GM12878 (cell line): ENCODE measurements at regions not wholly inside any gene's neighbourhood (a gene's known extent, or its start where the extent isn't known, plus 50 kb on each side); places are given as distances from the start of the nearest gene placed in this dataset.

Experiments
- ATAC-seq: fragments of 200-7000 bp; cut with Tn5 transposase; 3 replicates; pipeline ENCODE4 v1.9.1; 2020; ENCODE audit warnings: mild to moderate bottlenecking, moderate library complexity
- BruUV-seq: library from RNA; stranded (reverse); fragments of 400-500 nt; replicated peaks from 2 replicates; lab custom pipeline; 2021; lab: Mats Ljungman, UMichigan
- CTCF ChIA-PET: fragments of 300-600 bp; sonication (Branson Sonifier 250); formaldehyde crosslinking; extraction: SDS; loops from one replicate; lab custom pipeline; 2021; ENCODE audit warnings: inconsistent platforms; lab: Yijun Ruan, JAX
- POLR2A ChIA-PET: fragments of 350-600 bp; formaldehyde crosslinking; extraction: SDS; loops from one replicate; lab custom pipeline; 2021; ENCODE audit warnings: inconsistent platforms; lab: Charles Lee
- RAD21 ChIA-PET: fragments of 300-600 bp; sonication (Branson Sonifier 250); formaldehyde crosslinking; loops from one replicate; lab custom pipeline; 2023; ENCODE audit warnings: antibody characterized with exemption; ENCODE audit not compliant: unreplicated experiment; lab: Charles Lee
- SMC1A ChIA-PET: fragments of 300-600 bp; sonication (Branson Sonifier 250); formaldehyde crosslinking; loops from one replicate; lab custom pipeline; 2023; ENCODE audit not compliant: unreplicated experiment, uncharacterized antibody; lab: Charles Lee
- DNase-seq: peaks from one replicate; pipeline ENCODE4 v3.0.0-alpha.2; 2011; ENCODE audit warnings: low read depth, low spot score
- FAIRE-seq: peaks from 3 replicates; lab custom pipeline; 2011; peaks lifted over from hg19 to GRCh38; lab: Jason Lieb, UNC
- H2AFZ ChIP-seq: 2 replicates; pipeline ENCODE4 v1.6.0; 2011; ENCODE audit warnings: low read depth, low read length, control low read depth; ENCODE audit not compliant: control insufficient read depth
- H3K27ac ChIP-seq: 2 replicates; pipeline ENCODE4 v1.5.1; 2011; ENCODE audit warnings: control low read depth; ENCODE audit not compliant: control insufficient read depth, insufficient read depth
- H3K27me3 ChIP-seq, 2 experiments: replicated peaks in 1 of 2; 2 replicates each; pipeline versions ENCODE4 v1.6.0 to v1.6.1; 2011; ENCODE audit warnings: low read length in 1 of 2; ENCODE audit not compliant: control insufficient read depth in 2 of 2, insufficient read depth in 2 of 2
- H3K36me3 ChIP-seq, 2 experiments: 2 replicates each; pipeline ENCODE4 v1.5.1; 2011; ENCODE audit warnings: low read length in 1 of 2; ENCODE audit not compliant: control insufficient read depth in 2 of 2, insufficient read depth in 2 of 2
- H3K4me1 ChIP-seq: 2 replicates; pipeline ENCODE4 v1.6.1; 2011; ENCODE audit warnings: mild to moderate bottlenecking, low read length, moderate library complexity, mixed read lengths; ENCODE audit not compliant: control insufficient read depth, insufficient read depth
- H3K4me2 ChIP-seq: 2 replicates; pipeline ENCODE4 v1.6.0; 2011; ENCODE audit warnings: control low read depth; ENCODE audit not compliant: control insufficient read depth, insufficient read depth
- H3K4me3 ChIP-seq: fragments of 200-600 bp; sonication (generic); 2 replicates; pipeline ENCODE4 v1.5.1; 2016
- H3K79me2 ChIP-seq: 2 replicates; pipeline ENCODE4 v1.6.0; 2011; ENCODE audit warnings: low read length; ENCODE audit not compliant: control insufficient read depth, insufficient read depth
- H3K9ac ChIP-seq: 2 replicates; pipeline ENCODE4 v1.8.0; 2011; ENCODE audit warnings: low read length, control low read depth, mixed read lengths; ENCODE audit not compliant: control insufficient read depth, insufficient read depth
- H3K9me3 ChIP-seq: replicated peaks from 3 replicates; pipeline ENCODE4 v1.5.1; 2011; ENCODE audit warnings: mild to moderate bottlenecking, low read length; ENCODE audit not compliant: control insufficient read depth, insufficient read depth
- H4K20me1 ChIP-seq: 2 replicates; pipeline ENCODE4 v1.6.0; 2011; ENCODE audit not compliant: control insufficient read depth, insufficient read depth
- E2F8 ChIP-seq: fragments of 450-650 bp; IDR thresholded peaks from 2 replicates; pipeline ENCODE4 v1.6.1; 2018; ENCODE audit warnings: mild to moderate bottlenecking, low read depth, moderate library complexity; ENCODE audit not compliant: partially characterized antibody
- SPI1 ChIP-seq: IDR thresholded peaks from 2 replicates; pipeline ENCODE4 v1.6.1; 2011; ENCODE audit warnings: low read depth, mild to moderate bottlenecking, low read length, moderate library complexity, borderline replicate concordance; ENCODE audit not compliant: insufficient read depth
- STAT1 ChIP-seq: fragments of 450-650 bp; conservative IDR thresholded peaks from 2 replicates; pipeline ENCODE4 v1.6.1; 2014; ENCODE audit warnings: antibody characterized with exemption, mild to moderate bottlenecking
- WGBS: methylation state at CpG from one replicate; pipeline ENCODE4 v1.1.6; 2016; ENCODE audit warnings: low lambda C conversion rate; ENCODE audit not compliant: insufficient replicate concordance, insufficient coverage; ENCODE audit errors: missing lambda C conversion rate; 5-methylcytosine and 5-hydroxymethylcytosine counted together
- in situ Hi-C: fragments of 300-500 bp; cut with MboI; formaldehyde crosslinking; loops from 9 replicates; pipeline ENCODE4 v1.14.3; 2018; ENCODE audit warnings: mixed read lengths
- intact Hi-C: fragments of 100-400 bp; cut with micrococcal nuclease; formaldehyde crosslinking; loops from one replicate; pipeline ENCODE4 v1.14.2; 2022; ENCODE audit not compliant: unreplicated experiment
- TF ChIP-seq, protein P1 (sequence below): IDR thresholded peaks from 2 replicates; pipeline ENCODE4 v1.6.1; 2012; ENCODE audit warnings: low read depth, low read length, improper control_type of control experiment

DNA sequence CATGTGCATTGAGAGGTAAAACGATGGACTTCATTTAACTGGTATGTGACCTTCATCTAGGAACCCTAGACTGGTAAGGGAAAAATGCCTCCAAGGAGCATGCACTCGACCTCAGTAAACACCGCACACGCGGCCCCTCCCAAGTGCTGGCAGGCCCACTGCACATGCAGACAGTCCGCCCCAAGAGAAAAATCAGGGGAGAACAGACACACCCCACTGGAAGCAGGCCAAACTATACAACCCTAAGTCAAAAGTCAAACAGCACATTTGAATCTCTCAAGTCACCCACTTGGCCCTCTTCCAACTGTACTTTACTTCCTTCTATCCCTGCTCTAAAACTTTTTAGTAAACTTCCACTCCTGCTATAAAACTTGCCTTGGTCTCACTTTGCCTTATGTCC, 250.1 kb upstream of the HES1 start (continued):
- TF ChIP-seq SPI1 (no peak), STAT1 (no peak), E2F8 (no peak)

DNA sequence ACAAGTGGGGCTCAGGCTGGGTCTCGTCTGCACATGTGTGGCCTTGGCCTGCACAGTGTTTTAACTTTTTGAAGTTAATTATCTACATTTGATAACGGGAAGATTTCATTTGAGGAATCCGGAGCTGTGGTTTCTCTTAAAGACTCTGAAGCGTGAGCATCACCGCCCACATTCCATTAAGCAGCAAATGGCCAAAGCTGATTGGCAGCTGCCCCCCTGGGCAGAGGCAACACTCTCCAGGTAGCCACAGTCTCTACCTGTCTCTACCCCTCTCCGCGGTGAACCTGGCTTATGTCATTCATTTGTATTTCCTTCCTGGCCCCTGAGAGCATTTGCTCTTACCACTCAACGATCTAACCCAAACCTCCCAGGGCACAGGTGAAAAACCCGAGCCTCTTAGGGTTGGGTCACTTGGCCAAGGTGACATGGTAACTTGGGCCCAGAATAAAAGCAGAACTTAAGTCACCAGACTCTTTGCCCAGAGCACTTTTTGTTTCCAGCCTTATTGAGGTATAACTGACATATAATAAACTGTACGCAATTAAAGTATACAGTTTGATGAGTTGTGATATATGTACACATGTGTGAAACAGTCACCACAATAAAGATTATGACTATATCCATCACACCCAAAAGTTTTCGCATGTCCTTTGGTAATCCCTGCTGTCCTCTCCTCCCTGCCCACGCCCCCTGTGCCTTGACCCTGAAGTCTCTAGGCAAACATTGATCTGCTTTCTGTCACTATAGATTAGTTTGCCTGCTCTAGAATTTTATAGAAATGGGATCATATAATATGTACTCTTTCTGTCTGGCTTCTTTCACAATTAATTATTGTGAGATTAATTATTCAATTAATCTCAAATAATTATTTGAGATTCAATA, 245.7 kb upstream of the HES1 start:
- H3K27ac ChIP-seq: no peak overlapping the region
- no peaks in the 10 kb centered on the region; a peak in 1 of 4 replicates for H3K27me3 ChIP-seq
- no peak for FAIRE-seq
- POLR2A ChIA-PET: no interaction called here
- TF ChIP-seq, protein P1, sequence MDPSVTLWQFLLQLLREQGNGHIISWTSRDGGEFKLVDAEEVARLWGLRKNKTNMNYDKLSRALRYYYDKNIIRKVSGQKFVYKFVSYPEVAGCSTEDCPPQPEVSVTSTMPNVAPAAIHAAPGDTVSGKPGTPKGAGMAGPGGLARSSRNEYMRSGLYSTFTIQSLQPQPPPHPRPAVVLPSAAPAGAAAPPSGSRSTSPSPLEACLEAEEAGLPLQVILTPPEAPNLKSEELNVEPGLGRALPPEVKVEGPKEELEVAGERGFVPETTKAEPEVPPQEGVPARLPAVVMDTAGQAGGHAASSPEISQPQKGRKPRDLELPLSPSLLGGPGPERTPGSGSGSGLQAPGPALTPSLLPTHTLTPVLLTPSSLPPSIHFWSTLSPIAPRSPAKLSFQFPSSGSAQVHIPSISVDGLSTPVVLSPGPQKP: no peak
- TF ChIP-seq, all 136 proteins: peak for 0
- no peaks in the 10 kb centered on the region for H4K20me1 ChIP-seq
- in situ Hi-C loops (no loop called here), intact Hi-C loops (no loop called here)
- H2AFZ ChIP-seq: no peak overlapping the region
- no peaks in the 10 kb centered on the region for H3K9me3 ChIP-seq
- CTCF ChIA-PET: no interaction called here
- no peak overlapping the region for H3K9ac ChIP-seq
- SMC1A ChIA-PET: no interaction called here
- H3K36me3 ChIP-seq: no peaks in the 10 kb centered on the region
- no peaks in the 10 kb centered on the region for H3K79me2 ChIP-seq
- ATAC-seq (no peak), DNase-seq (no peak)
- BruUV-seq: no TSS peak
- H3K4me1 ChIP-seq: no peaks in the 10 kb centered on the region
- H3K4me3 ChIP-seq: no peak overlapping the region
- 58% methylated on average over 12 of the region's 12 CpGs for WGBS
- RAD21 ChIA-PET: no interaction called here
- H3K4me2 ChIP-seq: no peak overlapping the region
